ENCODE measurements at regions not wholly inside any gene's neighbourhood (a gene's known extent, or its start where the extent isn't known, plus 50 kb on each side); places are given as distances from the start of the nearest gene placed in this dataset.

DNA sequence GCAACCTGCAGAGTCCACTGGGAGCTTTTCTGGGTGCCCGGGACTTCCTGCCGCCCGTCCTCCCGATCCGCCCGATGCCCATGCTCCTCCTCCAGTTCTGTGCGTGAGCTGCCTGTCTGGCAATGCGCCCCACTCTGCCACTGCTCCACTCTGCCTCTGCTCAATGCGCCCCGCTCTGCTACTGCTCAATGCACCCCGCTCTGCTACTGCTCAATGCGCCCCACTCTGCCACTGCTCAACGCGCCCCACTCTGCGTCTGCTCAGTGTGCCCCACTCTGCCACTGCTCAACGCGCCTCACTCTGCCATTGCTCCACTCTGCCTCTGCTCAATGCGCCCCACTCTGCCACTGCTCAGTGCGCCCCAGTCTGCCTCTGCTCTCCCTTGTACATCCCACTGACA, 436.0 kb downstream of the NR2F1-AS1 start:
- TF ChIP-seq, protein P1, sequence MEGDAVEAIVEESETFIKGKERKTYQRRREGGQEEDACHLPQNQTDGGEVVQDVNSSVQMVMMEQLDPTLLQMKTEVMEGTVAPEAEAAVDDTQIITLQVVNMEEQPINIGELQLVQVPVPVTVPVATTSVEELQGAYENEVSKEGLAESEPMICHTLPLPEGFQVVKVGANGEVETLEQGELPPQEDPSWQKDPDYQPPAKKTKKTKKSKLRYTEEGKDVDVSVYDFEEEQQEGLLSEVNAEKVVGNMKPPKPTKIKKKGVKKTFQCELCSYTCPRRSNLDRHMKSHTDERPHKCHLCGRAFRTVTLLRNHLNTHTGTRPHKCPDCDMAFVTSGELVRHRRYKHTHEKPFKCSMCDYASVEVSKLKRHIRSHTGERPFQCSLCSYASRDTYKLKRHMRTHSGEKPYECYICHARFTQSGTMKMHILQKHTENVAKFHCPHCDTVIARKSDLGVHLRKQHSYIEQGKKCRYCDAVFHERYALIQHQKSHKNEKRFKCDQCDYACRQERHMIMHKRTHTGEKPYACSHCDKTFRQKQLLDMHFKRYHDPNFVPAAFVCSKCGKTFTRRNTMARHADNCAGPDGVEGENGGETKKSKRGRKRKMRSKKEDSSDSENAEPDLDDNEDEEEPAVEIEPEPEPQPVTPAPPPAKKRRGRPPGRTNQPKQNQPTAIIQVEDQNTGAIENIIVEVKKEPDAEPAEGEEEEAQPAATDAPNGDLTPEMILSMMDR (IDR thresholded peaks at IDR 0.05) = no peak
- no peak for TF ChIP-seq ZFX (IDR thresholded peaks at IDR 0.05; ENCODE audit: borderline replicate concordance)
